Suppressor macrophage (primary cell): ENCODE measurements at regions not wholly inside any gene's neighbourhood (a gene's known extent, or its start where the extent isn't known, plus 50 kb on each side); places are given as distances from the start of the nearest gene placed in this dataset.

Source experiments
- DNase-seq, 4 experiments: peaks; one replicate each; pipeline ENCODE4 v3.0.0-alpha.2; 2020 to 2022

- no peak for DNase-seq
These were observed 101.6 kb upstream of the DLX2 start for GRCh38 chr2:172204309-172204708.

GRCh38 chr2:172204762-172205161 is 102.1 kb upstream of the DLX2 start:
- DNase-seq, result no peak

- DNase-seq, result no peak
These were observed 102.6 kb upstream of the DLX2 start for GRCh38 chr2:172205292-172205691.

GRCh38 chr2:172207911-172208310 is 105.2 kb upstream of the DLX2 start:
- DNase-seq, result peak in 1 of 4 experiments; percentile 35

GRCh38 chr2:172208791-172209325 is 106.2 kb upstream of the DLX2 start:
- peak; percentile 64 to 87 (median 76) for DNase-seq

- DNase-seq, result no peak
These were observed 107.9 kb upstream of the DLX2 start for GRCh38 chr2:172210599-172210998.

GRCh38 chr2:172211512-172211911 is 108.8 kb upstream of the DLX2 start:
- no peak for DNase-seq

GRCh38 chr2:172213116-172213860 is 110.6 kb upstream of the DLX2 start:
- no peak for DNase-seq

- no peak for DNase-seq
These were observed 111.6 kb upstream of the DLX2 start for GRCh38 chr2:172214252-172214651.

GRCh38 chr2:172215172-172215935 is 112.7 kb upstream of the DLX2 start:
- no peak for DNase-seq

- DNase-seq, result peak in 1 of 4 experiments; percentile 26
These were observed 113.2 kb upstream of the DLX2 start for GRCh38 chr2:172215936-172216335.

- no peak for DNase-seq
These were observed 113.8 kb upstream of the DLX2 start for GRCh38 chr2:172216477-172216876.

- DNase-seq, result no peak
These were observed 116.5 kb upstream of the DLX2 start for GRCh38 chr2:172219201-172219600.

- DNase-seq, result peak in 2 of 4 experiments; percentile 34 to 54
These were observed 117.4 kb upstream of the DLX2 start for GRCh38 chr2:172220121-172220520.

GRCh38 chr2:172223601-172224054 is 120.9 kb upstream of the DLX2 start:
- no peak for DNase-seq

GRCh38 chr2:172225786-172226185 is 123.1 kb upstream of the DLX2 start:
- DNase-seq, result no peak

- DNase-seq, result peak in 3 of 4 experiments; percentile 31 to 70 (median 58)
These were observed 123.8 kb upstream of the DLX2 start for GRCh38 chr2:172226244-172227061.

GRCh38 chr2:172227719-172228118 is 125.0 kb upstream of the DLX2 start:
- no peak for DNase-seq

- no peak for DNase-seq
These were observed 125.6 kb upstream of the DLX2 start for GRCh38 chr2:172228177-172228808.

GRCh38 chr2:172229125-172229524 is 126.4 kb upstream of the DLX2 start:
- no peak for DNase-seq

GRCh38 chr2:172230332-172230888 is 127.7 kb upstream of the DLX2 start:
- DNase-seq, result no peak

GRCh38 chr2:172230889-172231401 is 128.2 kb upstream of the DLX2 start:
- no peak for DNase-seq
